Neural progenitor cell (in vitro differentiated cells): ENCODE measurements at regions not wholly inside any gene's neighbourhood (a gene's known extent, or its start where the extent isn't known, plus 50 kb on each side); places are given as distances from the start of the nearest gene placed in this dataset.

Experiments used
- DNase-seq: peaks from one replicate; pipeline ENCODE4 v3.0.0-alpha.2; 2016; ENCODE audit warnings: low spot score
- H2AFZ ChIP-seq: fragments of 200-600 bp; sonication (generic); replicated peaks from 2 replicates; pipeline ENCODE4 v1.6.1; 2016; ENCODE audit warnings: antibody characterized with exemption
- H3F3A ChIP-seq: fragments of 200-600 bp; sonication (generic); 2 replicates; pipeline ENCODE4 v1.6.1; 2016; ENCODE audit warnings: antibody characterized with exemption, low read depth
- H3K27ac ChIP-seq: fragments of 200-600 bp; sonication (generic); 2 replicates; pipeline ENCODE4 v1.5.1; 2016; ENCODE audit warnings: mild to moderate bottlenecking
- H3K27me3 ChIP-seq: fragments of 200-600 bp; sonication (generic); 2 replicates; pipeline ENCODE4 v1.6.1; 2016; ENCODE audit warnings: mild to moderate bottlenecking, moderate library complexity
- H3K36me3 ChIP-seq: fragments of 200-600 bp; sonication (generic); 2 replicates; pipeline ENCODE4 v1.5.1; 2016
- H3K4me1 ChIP-seq: fragments of 200-600 bp; sonication (generic); 2 replicates; pipeline ENCODE4 v1.6.1; 2016; ENCODE audit warnings: mixed run types
- H3K4me2 ChIP-seq: fragments of 200-600 bp; sonication (generic); 2 replicates; pipeline ENCODE4 v1.6.1; 2016
- H3K4me3 ChIP-seq: fragments of 200-600 bp; sonication (generic); 2 replicates; pipeline ENCODE4 v1.5.1; 2016
- H3K79me2 ChIP-seq: fragments of 200-600 bp; sonication (generic); 2 replicates; pipeline ENCODE4 v1.6.1; 2016; ENCODE audit warnings: low read depth
- H3K9ac ChIP-seq: fragments of 200-600 bp; sonication (generic); 2 replicates; pipeline ENCODE4 v1.6.1; 2016
- H3K9me3 ChIP-seq: fragments of 200-600 bp; sonication (generic); 2 replicates; pipeline ENCODE4 v1.5.1; 2016; ENCODE audit warnings: low read depth
- H4K20me1 ChIP-seq: fragments of 200-600 bp; sonication (generic); 2 replicates; pipeline ENCODE4 v1.6.1; 2016; ENCODE audit warnings: low read depth
- H3K27ac Mint-ChIP-seq: 3 replicates; pipeline ENCODE4 v1.8.0; 2021; ENCODE audit warnings: mixed read lengths
- H3K27me3 Mint-ChIP-seq: 2 replicates; pipeline ENCODE4 v1.8.0; 2022; ENCODE audit warnings: low read depth, mild to moderate bottlenecking, inconsistent platforms, moderate library complexity, mixed read lengths; ENCODE audit not compliant: insufficient read depth
- H3K36me3 Mint-ChIP-seq: 3 replicates; pipeline ENCODE4 v1.8.0; 2021; ENCODE audit warnings: mixed read lengths
- H3K4me1 Mint-ChIP-seq: 3 replicates; pipeline ENCODE4 v1.8.0; 2021; ENCODE audit warnings: mixed read lengths
- H3K4me3 Mint-ChIP-seq: 3 replicates; pipeline ENCODE4 v1.8.0; 2021; ENCODE audit warnings: mild to moderate bottlenecking, moderate library complexity, mixed read lengths
- H3K9me3 Mint-ChIP-seq: 3 replicates; pipeline ENCODE4 v1.8.0; 2020; ENCODE audit warnings: mixed read lengths
- EZH2 ChIP-seq: fragments of 200-600 bp; sonication (generic); IDR thresholded peaks from 2 replicates; pipeline ENCODE4 v1.6.1; 2017; ENCODE audit warnings: antibody characterized with exemption, mild to moderate bottlenecking, moderate library complexity
- EZH2phosphoT487 ChIP-seq: fragments of 200-600 bp; sonication (generic); IDR thresholded peaks from 2 replicates; pipeline ENCODE4 v1.6.1; 2017; ENCODE audit warnings: antibody characterized with exemption
- TF ChIP-seq, protein P1 (sequence below): fragments of 200-600 bp; sonication (generic); IDR thresholded peaks from 2 replicates; pipeline ENCODE4 v1.5.1; 2017; ENCODE audit warnings: antibody characterized with exemption, mild to moderate bottlenecking

GRCh38 chr12:65609359-65609771 is 214.9 kb upstream of the HMGA2 start:
- H3K9me3 ChIP-seq = no peaks in the 10 kb centered on the region
- Mint-ChIP-seq H3K27ac (no peak overlapping the region), H3K4me3 (no peak overlapping the region), H3K36me3 (no peaks in the 10 kb centered on the region), H3K9me3 (peaks cover 4% of the 10 kb centered on the region), H3K27me3 (no peaks in the 10 kb centered on the region), H3K4me1 (peaks cover 5% of the 10 kb centered on the region)
- TF ChIP-seq, protein P1, sequence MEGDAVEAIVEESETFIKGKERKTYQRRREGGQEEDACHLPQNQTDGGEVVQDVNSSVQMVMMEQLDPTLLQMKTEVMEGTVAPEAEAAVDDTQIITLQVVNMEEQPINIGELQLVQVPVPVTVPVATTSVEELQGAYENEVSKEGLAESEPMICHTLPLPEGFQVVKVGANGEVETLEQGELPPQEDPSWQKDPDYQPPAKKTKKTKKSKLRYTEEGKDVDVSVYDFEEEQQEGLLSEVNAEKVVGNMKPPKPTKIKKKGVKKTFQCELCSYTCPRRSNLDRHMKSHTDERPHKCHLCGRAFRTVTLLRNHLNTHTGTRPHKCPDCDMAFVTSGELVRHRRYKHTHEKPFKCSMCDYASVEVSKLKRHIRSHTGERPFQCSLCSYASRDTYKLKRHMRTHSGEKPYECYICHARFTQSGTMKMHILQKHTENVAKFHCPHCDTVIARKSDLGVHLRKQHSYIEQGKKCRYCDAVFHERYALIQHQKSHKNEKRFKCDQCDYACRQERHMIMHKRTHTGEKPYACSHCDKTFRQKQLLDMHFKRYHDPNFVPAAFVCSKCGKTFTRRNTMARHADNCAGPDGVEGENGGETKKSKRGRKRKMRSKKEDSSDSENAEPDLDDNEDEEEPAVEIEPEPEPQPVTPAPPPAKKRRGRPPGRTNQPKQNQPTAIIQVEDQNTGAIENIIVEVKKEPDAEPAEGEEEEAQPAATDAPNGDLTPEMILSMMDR = peak; percentile 20
- TF ChIP-seq EZH2phosphoT487 = no peak
- no peak for TF ChIP-seq EZH2
- no peak overlapping the region for H3K27ac ChIP-seq
- no peaks in the 10 kb centered on the region for H4K20me1 ChIP-seq
- no peak overlapping the region for H3K4me3 ChIP-seq
- DNase-seq = no peak
- no peaks in the 10 kb centered on the region for H3K27me3 ChIP-seq
- H3K79me2 ChIP-seq = no peaks in the 10 kb centered on the region
- H3K4me1 ChIP-seq = no peaks in the 10 kb centered on the region
- H2AFZ ChIP-seq = no peak overlapping the region
- no peaks in the 10 kb centered on the region for H3K36me3 ChIP-seq
- H3K9ac ChIP-seq = no peak overlapping the region
- H3F3A ChIP-seq = no peaks in the 10 kb centered on the region
- no peak overlapping the region for H3K4me2 ChIP-seq

- TF ChIP-seq, protein P1 = no peak
- no peak for TF ChIP-seq EZH2
- TF ChIP-seq EZH2phosphoT487 = no peak
- peaks cover 4% of the 10 kb centered on the region for H3K9me3 Mint-ChIP-seq
- H4K20me1 ChIP-seq = no peaks in the 10 kb centered on the region
- H3K9ac ChIP-seq = no peak overlapping the region
- H3K27ac Mint-ChIP-seq = no peak overlapping the region
- H3K4me2 ChIP-seq = no peak overlapping the region
- H3K27me3 Mint-ChIP-seq = no peaks in the 10 kb centered on the region
- H3K36me3 Mint-ChIP-seq = no peaks in the 10 kb centered on the region
- H3K4me3 Mint-ChIP-seq = no peak overlapping the region
- no peaks in the 10 kb centered on the region for H3K79me2 ChIP-seq
- DNase-seq = no peak
- H3K27ac ChIP-seq = no peak overlapping the region
- H3K36me3 ChIP-seq = no peaks in the 10 kb centered on the region
- H3F3A ChIP-seq = no peaks in the 10 kb centered on the region
- no peaks in the 10 kb centered on the region for H3K9me3 ChIP-seq
- H3K4me1 ChIP-seq = no peaks in the 10 kb centered on the region
- no peak overlapping the region for H3K4me3 ChIP-seq
- no peaks in the 10 kb centered on the region for H3K4me1 Mint-ChIP-seq
- no peak overlapping the region for H2AFZ ChIP-seq
- no peaks in the 10 kb centered on the region for H3K27me3 ChIP-seq
These were observed 212.9 kb upstream of the HMGA2 start for GRCh38 chr12:65611396-65611795.

GRCh38 chr12:65612440-65612839 is 211.8 kb upstream of the HMGA2 start:
- H3K9ac ChIP-seq = no peak overlapping the region
- Mint-ChIP-seq H3K4me3 (no peak overlapping the region), H3K36me3 (no peaks in the 10 kb centered on the region), H3K27me3 (no peaks in the 10 kb centered on the region), H3K27ac (no peak overlapping the region), H3K9me3 (peaks cover 6% of the 10 kb centered on the region), H3K4me1 (no peaks in the 10 kb centered on the region)
- H3K4me1 ChIP-seq = no peaks in the 10 kb centered on the region
- H2AFZ ChIP-seq = peak overlapping the region; percentile 1
- DNase-seq = no peak
- no peaks in the 10 kb centered on the region for H3K36me3 ChIP-seq
- TF ChIP-seq, protein P1 = no peak
- TF ChIP-seq EZH2phosphoT487 (no peak), EZH2 (no peak)
- H3F3A ChIP-seq = no peaks in the 10 kb centered on the region
- no peak overlapping the region for H3K27ac ChIP-seq
- H3K4me2 ChIP-seq = no peak overlapping the region
- H3K79me2 ChIP-seq = no peaks in the 10 kb centered on the region
- no peaks in the 10 kb centered on the region for H4K20me1 ChIP-seq
- no peaks in the 10 kb centered on the region for H3K27me3 ChIP-seq
- no peak overlapping the region for H3K4me3 ChIP-seq
- H3K9me3 ChIP-seq = no peaks in the 10 kb centered on the region

- Histone ChIP-seq H3K27ac (no peak overlapping the region), H3F3A (no peaks in the 10 kb centered on the region), H3K79me2 (no peaks in the 10 kb centered on the region), H4K20me1 (no peaks in the 10 kb centered on the region), H2AFZ (no peak overlapping the region), H3K27me3 (no peaks in the 10 kb centered on the region), H3K4me2 (no peak overlapping the region), H3K36me3 (no peaks in the 10 kb centered on the region), H3K4me1 (no peaks in the 10 kb centered on the region), H3K9ac (no peak overlapping the region), H3K4me3 (no peak overlapping the region), H3K9me3 (no peaks in the 10 kb centered on the region)
- Mint-ChIP-seq H3K4me3 (no peak overlapping the region), H3K9me3 (peaks cover 2% of the 10 kb centered on the region), H3K4me1 (peaks cover under 1% of the 10 kb centered on the region), H3K36me3 (no peaks in the 10 kb centered on the region), H3K27me3 (no peaks in the 10 kb centered on the region), H3K27ac (no peak overlapping the region)
- TF ChIP-seq EZH2 (no peak), EZH2phosphoT487 (no peak)
- TF ChIP-seq, protein P1 = no peak
- DNase-seq = no peak
These were observed 210.6 kb upstream of the HMGA2 start for GRCh38 chr12:65613692-65614091.
